ENCODE measurements at regions not wholly inside any gene's neighbourhood (a gene's known extent, or its start where the extent isn't known, plus 50 kb on each side); places are given as distances from the start of the nearest gene placed in this dataset.

GRCh38 chr5:6899221-6899620 is 186.0 kb downstream of the TENT4A start:
- Histone ChIP-seq H3K79me2 (ENCODE audit: insufficient read depth, low read length) (no peaks in the 10 kb centered on the region), H3K27ac (ENCODE audit: low read depth, low read length) (no peak overlapping the region), H2AFZ (ENCODE audit: low read length) (no peak overlapping the region), H3K27me3 (ENCODE audit: insufficient read depth, low read length) (no peaks in the 10 kb centered on the region), H3K4me3 (ENCODE audit: insufficient read depth, low read length) (no peak overlapping the region), H3K36me3 (ENCODE audit: insufficient read depth, low read length) (no peaks in the 10 kb centered on the region), H3K4me2 (ENCODE audit: insufficient read depth, low read length) (no peak overlapping the region), H3K9me3 (ENCODE audit: low read depth, low read length) (peaks cover 4% of the 10 kb centered on the region), H3K4me1 (ENCODE audit: insufficient read depth, low read length) (no peaks in the 10 kb centered on the region), H4K20me1 (ENCODE audit: insufficient read depth, low read length) (no peaks in the 10 kb centered on the region)
- TF ChIP-seq CTCF (IDR thresholded peaks at IDR 0.05; ENCODE audit: extremely low read depth, low read depth, low read length): no peak
- no peak for DNase-seq (ENCODE audit: insufficient read length, low spot score, missing footprints)

- H4K20me1 ChIP-seq (ENCODE audit: insufficient read depth, low read length): no peaks in the 10 kb centered on the region
Measured at GRCh38 chr5:6900247-6901227, 187.3 kb downstream of the TENT4A start.

GRCh38 chr5:6902094-6902493 is 188.9 kb downstream of the TENT4A start:
- DNase-seq (ENCODE audit: insufficient read length, low spot score, missing footprints): no peak

More at GRCh38 chr5:6900247-6901227, 187.3 kb downstream of the TENT4A start:
- Histone ChIP-seq H3K9me3 (ENCODE audit: low read depth, low read length) (peaks cover 4% of the 10 kb centered on the region), H3K36me3 (ENCODE audit: insufficient read depth, low read length) (no peaks in the 10 kb centered on the region), H3K27ac (ENCODE audit: low read depth, low read length) (no peak overlapping the region), H3K79me2 (ENCODE audit: insufficient read depth, low read length) (no peaks in the 10 kb centered on the region), H3K4me3 (ENCODE audit: insufficient read depth, low read length) (no peak overlapping the region), H2AFZ (ENCODE audit: low read length) (no peak overlapping the region), H3K4me2 (ENCODE audit: insufficient read depth, low read length) (no peak overlapping the region), H3K27me3 (ENCODE audit: insufficient read depth, low read length) (no peaks in the 10 kb centered on the region), H3K4me1 (ENCODE audit: insufficient read depth, low read length) (no peaks in the 10 kb centered on the region)
- no peak for DNase-seq (ENCODE audit: insufficient read length, low spot score, missing footprints)
- TF ChIP-seq CTCF (IDR thresholded peaks at IDR 0.05; ENCODE audit: extremely low read depth, low read depth, low read length): no peak

More at GRCh38 chr5:6902094-6902493, 188.9 kb downstream of the TENT4A start:
- Histone ChIP-seq H3K36me3 (ENCODE audit: insufficient read depth, low read length) (no peaks in the 10 kb centered on the region), H3K4me3 (ENCODE audit: insufficient read depth, low read length) (no peak overlapping the region), H3K27me3 (ENCODE audit: insufficient read depth, low read length) (no peaks in the 10 kb centered on the region), H3K9me3 (ENCODE audit: low read depth, low read length) (peaks cover 4% of the 10 kb centered on the region), H2AFZ (ENCODE audit: low read length) (no peak overlapping the region), H3K4me2 (ENCODE audit: insufficient read depth, low read length) (no peak overlapping the region), H3K79me2 (ENCODE audit: insufficient read depth, low read length) (no peaks in the 10 kb centered on the region), H3K27ac (ENCODE audit: low read depth, low read length) (no peak overlapping the region), H4K20me1 (ENCODE audit: insufficient read depth, low read length) (no peaks in the 10 kb centered on the region), H3K4me1 (ENCODE audit: insufficient read depth, low read length) (no peaks in the 10 kb centered on the region)
- TF ChIP-seq CTCF (IDR thresholded peaks at IDR 0.05; ENCODE audit: extremely low read depth, low read depth, low read length): no peak
